ENCODE measurements at regions not wholly inside any gene's neighbourhood (a gene's known extent, or its start where the extent isn't known, plus 50 kb on each side); places are given as distances from the start of the nearest gene placed in this dataset.

- no peak overlapping the region for H3K9ac ChIP-seq (ENCODE audit: low read length)
- no peaks in the 10 kb centered on the region for H3K79me2 ChIP-seq (ENCODE audit: insufficient read depth, low read length)
- H3K9me2 ChIP-seq (replicated peaks; ENCODE audit: insufficient read depth, low read length): no peaks in the 10 kb centered on the region
- H3K4me3 ChIP-seq (ENCODE audit: insufficient read depth, low read length, poor library complexity, severe bottlenecking): no peak overlapping the region
- H3K36me3 ChIP-seq (ENCODE audit: low read length): no peaks in the 10 kb centered on the region
- H4K20me1 ChIP-seq (ENCODE audit: low read depth, low read length): no peaks in the 10 kb centered on the region
- H3K27me3 ChIP-seq (ENCODE audit: low read length): no peaks in the 10 kb centered on the region
- TF ChIP-seq CTCF (IDR thresholded peaks at IDR 0.05; ENCODE audit: insufficient read depth, low read length, poor library complexity, severe bottlenecking): no peak
- TF ChIP-seq EZH2phosphoT487 (conservative IDR thresholded peaks at IDR 0.05; ENCODE audit: low read length): no peak
- no peaks in the 10 kb centered on the region for H3K9me3 ChIP-seq (ENCODE audit: insufficient read depth, low read length)
- H3K4me2 ChIP-seq (ENCODE audit: low read depth, low read length, poor library complexity, severe bottlenecking): no peak overlapping the region
- no peaks in the 10 kb centered on the region for H3F3A ChIP-seq (ENCODE audit: insufficient read depth)
- no peak overlapping the region for H3K27ac ChIP-seq (ENCODE audit: low read depth, low read length)
- H2AFZ ChIP-seq (ENCODE audit: low read depth, low read length, severe bottlenecking): no peak overlapping the region
Observed at GRCh38 chr3:127034990-127035652, 52.2 kb downstream of the PLXNA1 start.

- Histone ChIP-seq H3F3A (ENCODE audit: insufficient read depth) (no peaks in the 10 kb centered on the region), H3K9ac (ENCODE audit: low read length) (no peak overlapping the region), H3K4me2 (ENCODE audit: low read depth, low read length, poor library complexity, severe bottlenecking) (no peak overlapping the region), H3K27ac (ENCODE audit: low read depth, low read length) (no peak overlapping the region), H3K4me3 (ENCODE audit: insufficient read depth, low read length, poor library complexity, severe bottlenecking) (no peak overlapping the region), H3K9me3 (ENCODE audit: insufficient read depth, low read length) (no peaks in the 10 kb centered on the region), H3K79me2 (ENCODE audit: insufficient read depth, low read length) (no peaks in the 10 kb centered on the region), H3K9me2 (replicated peaks; ENCODE audit: insufficient read depth, low read length) (no peaks in the 10 kb centered on the region), H3K36me3 (ENCODE audit: low read length) (no peaks in the 10 kb centered on the region), H3K27me3 (ENCODE audit: low read length) (no peaks in the 10 kb centered on the region), H4K20me1 (ENCODE audit: low read depth, low read length) (no peaks in the 10 kb centered on the region), H2AFZ (ENCODE audit: low read depth, low read length, severe bottlenecking) (no peak overlapping the region)
- TF ChIP-seq EZH2phosphoT487 (conservative IDR thresholded peaks at IDR 0.05; ENCODE audit: low read length) (no peak), CTCF (IDR thresholded peaks at IDR 0.05; ENCODE audit: insufficient read depth, low read length, poor library complexity, severe bottlenecking) (no peak)
Observed at GRCh38 chr3:127035677-127036076, 52.8 kb downstream of the PLXNA1 start.

GRCh38 chr3:127036209-127037020 lies 53.5 kb downstream of the PLXNA1 start:
- TF ChIP-seq EZH2phosphoT487 (conservative IDR thresholded peaks at IDR 0.05; ENCODE audit: low read length) (no peak), CTCF (IDR thresholded peaks at IDR 0.05; ENCODE audit: insufficient read depth, low read length, poor library complexity, severe bottlenecking) (no peak)
- H2AFZ ChIP-seq (ENCODE audit: low read depth, low read length, severe bottlenecking): no peak overlapping the region
- no peaks in the 10 kb centered on the region for H3K9me2 ChIP-seq (replicated peaks; ENCODE audit: insufficient read depth, low read length)
- H3F3A ChIP-seq (ENCODE audit: insufficient read depth): no peaks in the 10 kb centered on the region
- no peak overlapping the region for H3K9ac ChIP-seq (ENCODE audit: low read length)
- no peak overlapping the region for H3K27ac ChIP-seq (ENCODE audit: low read depth, low read length)
- H3K79me2 ChIP-seq (ENCODE audit: insufficient read depth, low read length): no peaks in the 10 kb centered on the region
- no peak overlapping the region for H3K4me3 ChIP-seq (ENCODE audit: insufficient read depth, low read length, poor library complexity, severe bottlenecking)
- no peaks in the 10 kb centered on the region for H3K36me3 ChIP-seq (ENCODE audit: low read length)
- H3K27me3 ChIP-seq (ENCODE audit: low read length): no peaks in the 10 kb centered on the region
- H4K20me1 ChIP-seq (ENCODE audit: low read depth, low read length): no peaks in the 10 kb centered on the region
- H3K9me3 ChIP-seq (ENCODE audit: insufficient read depth, low read length): no peaks in the 10 kb centered on the region
- no peak overlapping the region for H3K4me2 ChIP-seq (ENCODE audit: low read depth, low read length, poor library complexity, severe bottlenecking)

All from SU-DHL-6 (cell line).